WTC11 (cell line): ENCODE measurements at regions not wholly inside any gene's neighbourhood (a gene's known extent, or its start where the extent isn't known, plus 50 kb on each side); places are given as distances from the start of the nearest gene placed in this dataset.

Experiments used
- ATAC-seq: fragments of 200-7000 bp; cut with Tn5 transposase; 2 replicates; pipeline ENCODE4 v1.10.0; 2021; ENCODE audit warnings: mild to moderate bottlenecking, moderate library complexity
- CTCF ChIA-PET: fragments of 300-600 bp; sonication (Branson Sonifier 250); formaldehyde crosslinking; loops from one replicate; lab custom pipeline; 2021; ENCODE audit warnings: antibody characterized with exemption; lab: Charles Lee
- POLR2A ChIA-PET: fragments of 350-600 bp; sonication (Branson Sonifier 250); formaldehyde crosslinking; loops from one replicate; lab custom pipeline; 2021; ENCODE audit warnings: antibody characterized with exemption; lab: Charles Lee
- DNase-seq: peaks from one replicate; pipeline ENCODE4 v3.0.0; 2021; ENCODE audit warnings: low spot score
- H3K27ac Mint-ChIP-seq: 2 replicates; pipeline ENCODE4 v1.8.0; 2021; ENCODE audit warnings: mixed read lengths
- H3K27me3 Mint-ChIP-seq: 2 replicates; pipeline ENCODE4 v1.8.0; 2021; ENCODE audit warnings: low read depth, mild to moderate bottlenecking, moderate library complexity, mixed read lengths
- H3K36me3 Mint-ChIP-seq: 2 replicates; pipeline ENCODE4 v1.8.0; 2021; ENCODE audit warnings: mixed read lengths
- H3K4me1 Mint-ChIP-seq: 2 replicates; pipeline ENCODE4 v1.8.0; 2022; ENCODE audit warnings: mixed read lengths
- H3K4me3 Mint-ChIP-seq: 2 replicates; pipeline ENCODE4 v1.8.0; 2021; ENCODE audit warnings: mild to moderate bottlenecking, moderate library complexity, mixed read lengths
- H3K9me3 Mint-ChIP-seq: 2 replicates; pipeline ENCODE4 v1.8.0; 2021; ENCODE audit warnings: mixed read lengths
- CREB1 ChIP-seq: sonication (generic); formaldehyde crosslinking; IDR thresholded peaks from 2 replicates; pipeline ENCODE4 v1.8.0; 2023; ENCODE audit warnings: mild to moderate bottlenecking, missing genetic modification reagents
- ETV6 ChIP-seq: sonication (generic); formaldehyde crosslinking; IDR thresholded peaks from 2 replicates; pipeline ENCODE4 v1.8.1; 2022; ENCODE audit warnings: mild to moderate bottlenecking, missing genetic modification reagents
- GRHL2 ChIP-seq: fragments of 250-450 bp; sonication (Bioruptor Pico); IDR thresholded peaks from 2 replicates; pipeline ENCODE4 v1.8.0; 2022; ENCODE audit warnings: mild to moderate bottlenecking, moderate library complexity; ENCODE audit not compliant: insufficient replicate concordance, severe bottlenecking
- IRF2 ChIP-seq: sonication (generic); formaldehyde crosslinking; IDR thresholded peaks from 2 replicates; pipeline ENCODE4 v1.8.0; 2022; ENCODE audit warnings: low read depth, missing genetic modification reagents, borderline replicate concordance
- KAT7 ChIP-seq: sonication (generic); formaldehyde crosslinking; IDR thresholded peaks from 2 replicates; pipeline ENCODE4 v1.8.1; 2023; ENCODE audit warnings: missing genetic modification reagents, mild to moderate bottlenecking, borderline replicate concordance
- MYBL2 ChIP-seq: sonication (generic); formaldehyde crosslinking; IDR thresholded peaks from 2 replicates; pipeline ENCODE4 v1.8.1; 2023; ENCODE audit warnings: mild to moderate bottlenecking, moderate library complexity, missing genetic modification reagents
- NFATC4 ChIP-seq: fragments of 250-450 bp; sonication (Bioruptor Pico); IDR thresholded peaks from 2 replicates; pipeline ENCODE4 v1.9.0; 2021; ENCODE audit warnings: mild to moderate bottlenecking
- RORB ChIP-seq: fragments of 250-450 bp; sonication (Bioruptor Pico); IDR thresholded peaks from 2 replicates; pipeline ENCODE4 v1.9.0; 2021; ENCODE audit warnings: mild to moderate bottlenecking
- SOX15 ChIP-seq: fragments of 250-450 bp; sonication (Bioruptor Pico); IDR thresholded peaks from 2 replicates; pipeline ENCODE4 v1.9.0; 2021; ENCODE audit warnings: mild to moderate bottlenecking
- TCF7 ChIP-seq: sonication (generic); formaldehyde crosslinking; IDR thresholded peaks from 2 replicates; pipeline ENCODE4 v1.8.0; 2022; ENCODE audit warnings: mild to moderate bottlenecking, low read depth, missing genetic modification reagents, moderate library complexity
- ZNF121 ChIP-seq: sonication (generic); formaldehyde crosslinking; IDR thresholded peaks from 2 replicates; pipeline ENCODE4 v1.8.0; 2023; ENCODE audit warnings: missing genetic modification reagents
- ZNF396 ChIP-seq: fragments of 250-450 bp; sonication (Bioruptor Pico); IDR thresholded peaks from 2 replicates; pipeline ENCODE4 v1.8.0; 2021; ENCODE audit warnings: mild to moderate bottlenecking, moderate library complexity, borderline replicate concordance
- ZNF423 ChIP-seq: fragments of 250-450 bp; sonication (Bioruptor Pico); IDR thresholded peaks from 2 replicates; pipeline ENCODE4 v2.1.2; 2022; ENCODE audit warnings: mild to moderate bottlenecking, moderate library complexity
- TF ChIP-seq, protein P1 (sequence below): fragments of 200-600 bp; IDR thresholded peaks from 2 replicates; pipeline ENCODE4 v1.8.0; 2022; ENCODE audit warnings: antibody characterized with exemption
- TF ChIP-seq, protein P2 (sequence below): sonication (generic); formaldehyde crosslinking; IDR thresholded peaks from 2 replicates; pipeline ENCODE4 v1.8.1; 2023; ENCODE audit warnings: mild to moderate bottlenecking, moderate library complexity, missing genetic modification reagents
- TF ChIP-seq, protein P3 (sequence below): sonication (generic); formaldehyde crosslinking; IDR thresholded peaks from 2 replicates; pipeline ENCODE4 v1.8.0; 2022; ENCODE audit warnings: mild to moderate bottlenecking, missing genetic modification reagents
- TF ChIP-seq, protein P4 (sequence below): sonication (generic); formaldehyde crosslinking; IDR thresholded peaks from 2 replicates; pipeline ENCODE4 v1.8.1; 2022; ENCODE audit warnings: mild to moderate bottlenecking, missing genetic modification reagents, moderate library complexity, borderline replicate concordance
- TF ChIP-seq, protein P5 (sequence below): sonication (generic); formaldehyde crosslinking; IDR thresholded peaks from 2 replicates; pipeline ENCODE4 v1.8.1; 2022; ENCODE audit warnings: mild to moderate bottlenecking, moderate library complexity, missing genetic modification reagents
- TF ChIP-seq, protein P6 (sequence below): sonication (generic); formaldehyde crosslinking; IDR thresholded peaks from 2 replicates; pipeline ENCODE4 v1.8.0; 2023; ENCODE audit warnings: missing genetic modification reagents, mild to moderate bottlenecking, borderline replicate concordance

DNA sequence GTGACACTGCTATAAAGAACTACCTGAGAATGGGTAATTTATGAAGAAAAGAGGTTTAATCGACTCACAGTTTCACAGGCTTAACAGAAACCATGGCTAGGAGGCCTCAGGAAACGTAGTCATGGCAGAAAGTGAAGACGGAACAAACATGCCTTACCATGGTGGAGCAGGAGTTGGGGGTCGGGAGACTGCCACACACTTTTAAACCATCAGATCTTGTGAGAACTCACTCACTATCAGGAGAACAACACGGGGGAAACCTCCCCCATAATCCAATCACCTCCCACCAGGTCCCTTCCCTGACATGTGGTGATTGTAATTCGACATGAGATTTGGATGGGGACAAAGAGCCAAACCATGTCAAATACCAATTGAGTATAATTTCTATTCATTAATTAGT lies 2392.6 kb upstream of the C9orf72 start (continued):
- no peak for TF ChIP-seq ZNF396
- no peak for TF ChIP-seq MYBL2 (CRISPR knock-in tag)
- no peak for TF ChIP-seq NFATC4 (CRISPR knock-in tag)
- TF ChIP-seq ETV6 (CRISPR knock-in tag): no peak
- TF ChIP-seq, protein P1, sequence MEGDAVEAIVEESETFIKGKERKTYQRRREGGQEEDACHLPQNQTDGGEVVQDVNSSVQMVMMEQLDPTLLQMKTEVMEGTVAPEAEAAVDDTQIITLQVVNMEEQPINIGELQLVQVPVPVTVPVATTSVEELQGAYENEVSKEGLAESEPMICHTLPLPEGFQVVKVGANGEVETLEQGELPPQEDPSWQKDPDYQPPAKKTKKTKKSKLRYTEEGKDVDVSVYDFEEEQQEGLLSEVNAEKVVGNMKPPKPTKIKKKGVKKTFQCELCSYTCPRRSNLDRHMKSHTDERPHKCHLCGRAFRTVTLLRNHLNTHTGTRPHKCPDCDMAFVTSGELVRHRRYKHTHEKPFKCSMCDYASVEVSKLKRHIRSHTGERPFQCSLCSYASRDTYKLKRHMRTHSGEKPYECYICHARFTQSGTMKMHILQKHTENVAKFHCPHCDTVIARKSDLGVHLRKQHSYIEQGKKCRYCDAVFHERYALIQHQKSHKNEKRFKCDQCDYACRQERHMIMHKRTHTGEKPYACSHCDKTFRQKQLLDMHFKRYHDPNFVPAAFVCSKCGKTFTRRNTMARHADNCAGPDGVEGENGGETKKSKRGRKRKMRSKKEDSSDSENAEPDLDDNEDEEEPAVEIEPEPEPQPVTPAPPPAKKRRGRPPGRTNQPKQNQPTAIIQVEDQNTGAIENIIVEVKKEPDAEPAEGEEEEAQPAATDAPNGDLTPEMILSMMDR: no peak
- TF ChIP-seq CREB1: no peak
- TF ChIP-seq, protein P2, sequence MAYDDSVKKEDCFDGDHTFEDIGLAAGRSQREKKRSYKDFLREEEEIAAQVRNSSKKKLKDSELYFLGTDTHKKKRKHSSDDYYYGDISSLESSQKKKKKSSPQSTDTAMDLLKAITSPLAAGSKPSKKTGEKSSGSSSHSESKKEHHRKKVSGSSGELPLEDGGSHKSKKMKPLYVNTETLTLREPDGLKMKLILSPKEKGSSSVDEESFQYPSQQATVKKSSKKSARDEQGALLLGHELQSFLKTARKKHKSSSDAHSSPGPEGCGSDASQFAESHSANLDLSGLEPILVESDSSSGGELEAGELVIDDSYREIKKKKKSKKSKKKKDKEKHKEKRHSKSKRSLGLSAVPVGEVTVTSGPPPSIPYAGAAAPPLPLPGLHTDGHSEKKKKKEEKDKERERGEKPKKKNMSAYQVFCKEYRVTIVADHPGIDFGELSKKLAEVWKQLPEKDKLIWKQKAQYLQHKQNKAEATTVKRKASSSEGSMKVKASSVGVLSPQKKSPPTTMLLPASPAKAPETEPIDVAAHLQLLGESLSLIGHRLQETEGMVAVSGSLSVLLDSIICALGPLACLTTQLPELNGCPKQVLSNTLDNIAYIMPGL (CRISPR knock-in tag): no peak

DNA sequence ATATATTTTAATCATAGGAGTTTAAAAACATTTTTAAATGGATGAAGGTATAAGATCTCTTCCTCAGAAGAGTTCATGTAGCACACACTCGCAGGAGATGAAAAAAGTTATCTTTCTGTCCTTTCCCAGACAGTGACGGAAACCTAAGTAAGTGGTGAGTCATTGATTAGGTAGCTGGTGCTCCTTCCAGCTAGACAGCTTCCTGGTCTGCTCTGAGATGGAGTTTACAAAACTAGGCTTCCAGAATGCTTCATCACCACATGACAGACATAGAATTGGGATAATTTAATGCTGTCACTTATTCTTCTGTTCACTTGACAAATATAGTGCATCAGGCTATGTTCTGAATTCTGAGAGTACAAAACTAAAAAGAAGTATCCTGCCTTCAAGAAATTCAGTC lies 2393.0 kb upstream of the C9orf72 start:
- CTCF ChIA-PET: no interaction called here
- ATAC-seq (no peak), DNase-seq (no peak)
- H3K9me3 Mint-ChIP-seq: no peaks in the 10 kb centered on the region
- POLR2A ChIA-PET: no interaction called here
- TF ChIP-seq, protein P3, sequence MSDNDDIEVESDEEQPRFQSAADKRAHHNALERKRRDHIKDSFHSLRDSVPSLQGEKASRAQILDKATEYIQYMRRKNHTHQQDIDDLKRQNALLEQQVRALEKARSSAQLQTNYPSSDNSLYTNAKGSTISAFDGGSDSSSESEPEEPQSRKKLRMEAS (CRISPR knock-in tag): no peak
- TF ChIP-seq GRHL2: no peak
- TF ChIP-seq TCF7 (CRISPR knock-in tag): no peak
- no peak for TF ChIP-seq IRF2 (CRISPR knock-in tag)
- no peak for TF ChIP-seq RORB (CRISPR knock-in tag)
- TF ChIP-seq, protein P4, sequence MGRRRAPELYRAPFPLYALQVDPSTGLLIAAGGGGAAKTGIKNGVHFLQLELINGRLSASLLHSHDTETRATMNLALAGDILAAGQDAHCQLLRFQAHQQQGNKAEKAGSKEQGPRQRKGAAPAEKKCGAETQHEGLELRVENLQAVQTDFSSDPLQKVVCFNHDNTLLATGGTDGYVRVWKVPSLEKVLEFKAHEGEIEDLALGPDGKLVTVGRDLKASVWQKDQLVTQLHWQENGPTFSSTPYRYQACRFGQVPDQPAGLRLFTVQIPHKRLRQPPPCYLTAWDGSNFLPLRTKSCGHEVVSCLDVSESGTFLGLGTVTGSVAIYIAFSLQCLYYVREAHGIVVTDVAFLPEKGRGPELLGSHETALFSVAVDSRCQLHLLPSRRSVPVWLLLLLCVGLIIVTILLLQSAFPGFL: no peak
- TF ChIP-seq, protein P5, sequence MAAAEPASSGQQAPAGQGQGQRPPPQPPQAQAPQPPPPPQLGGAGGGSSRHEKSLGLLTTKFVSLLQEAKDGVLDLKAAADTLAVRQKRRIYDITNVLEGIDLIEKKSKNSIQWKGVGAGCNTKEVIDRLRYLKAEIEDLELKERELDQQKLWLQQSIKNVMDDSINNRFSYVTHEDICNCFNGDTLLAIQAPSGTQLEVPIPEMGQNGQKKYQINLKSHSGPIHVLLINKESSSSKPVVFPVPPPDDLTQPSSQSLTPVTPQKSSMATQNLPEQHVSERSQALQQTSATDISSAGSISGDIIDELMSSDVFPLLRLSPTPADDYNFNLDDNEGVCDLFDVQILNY (CRISPR knock-in tag): no peak
- TF ChIP-seq, protein P2 (CRISPR knock-in tag): no peak
- no peaks in the 10 kb centered on the region for H3K4me1 Mint-ChIP-seq
- no peaks in the 10 kb centered on the region for H3K27me3 Mint-ChIP-seq
- no peak overlapping the region for H3K4me3 Mint-ChIP-seq
- no peak overlapping the region for H3K27ac Mint-ChIP-seq
- H3K36me3 Mint-ChIP-seq: no peaks in the 10 kb centered on the region

DNA sequence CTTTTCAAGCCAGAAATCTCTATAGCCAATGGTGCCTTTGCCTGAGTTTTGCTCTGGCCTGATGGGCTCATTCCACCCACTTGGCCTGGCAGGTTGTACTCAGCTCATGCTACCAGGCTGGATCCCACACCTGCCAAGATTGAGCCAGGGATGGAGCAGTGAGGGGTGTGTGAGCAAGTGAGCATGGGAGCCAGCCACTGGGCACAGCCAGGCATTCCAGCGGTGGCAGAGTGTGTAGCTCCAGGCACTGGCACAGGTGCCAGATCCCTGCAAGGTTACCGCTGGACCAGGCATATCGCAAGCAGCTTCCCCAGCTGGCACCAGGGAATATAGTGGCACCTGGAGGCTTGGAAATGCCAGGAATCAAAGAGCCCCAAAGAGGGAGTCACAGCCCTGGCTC lies 2395.6 kb upstream of the C9orf72 start:
- H3K4me1 Mint-ChIP-seq: no peaks in the 10 kb centered on the region
- TF ChIP-seq KAT7 (no peak), ZNF121 (CRISPR knock-in tag) (no peak), ZNF396 (no peak), SOX15 (no peak), ZNF423 (CRISPR knock-in tag) (no peak)
- TF ChIP-seq, protein P6, sequence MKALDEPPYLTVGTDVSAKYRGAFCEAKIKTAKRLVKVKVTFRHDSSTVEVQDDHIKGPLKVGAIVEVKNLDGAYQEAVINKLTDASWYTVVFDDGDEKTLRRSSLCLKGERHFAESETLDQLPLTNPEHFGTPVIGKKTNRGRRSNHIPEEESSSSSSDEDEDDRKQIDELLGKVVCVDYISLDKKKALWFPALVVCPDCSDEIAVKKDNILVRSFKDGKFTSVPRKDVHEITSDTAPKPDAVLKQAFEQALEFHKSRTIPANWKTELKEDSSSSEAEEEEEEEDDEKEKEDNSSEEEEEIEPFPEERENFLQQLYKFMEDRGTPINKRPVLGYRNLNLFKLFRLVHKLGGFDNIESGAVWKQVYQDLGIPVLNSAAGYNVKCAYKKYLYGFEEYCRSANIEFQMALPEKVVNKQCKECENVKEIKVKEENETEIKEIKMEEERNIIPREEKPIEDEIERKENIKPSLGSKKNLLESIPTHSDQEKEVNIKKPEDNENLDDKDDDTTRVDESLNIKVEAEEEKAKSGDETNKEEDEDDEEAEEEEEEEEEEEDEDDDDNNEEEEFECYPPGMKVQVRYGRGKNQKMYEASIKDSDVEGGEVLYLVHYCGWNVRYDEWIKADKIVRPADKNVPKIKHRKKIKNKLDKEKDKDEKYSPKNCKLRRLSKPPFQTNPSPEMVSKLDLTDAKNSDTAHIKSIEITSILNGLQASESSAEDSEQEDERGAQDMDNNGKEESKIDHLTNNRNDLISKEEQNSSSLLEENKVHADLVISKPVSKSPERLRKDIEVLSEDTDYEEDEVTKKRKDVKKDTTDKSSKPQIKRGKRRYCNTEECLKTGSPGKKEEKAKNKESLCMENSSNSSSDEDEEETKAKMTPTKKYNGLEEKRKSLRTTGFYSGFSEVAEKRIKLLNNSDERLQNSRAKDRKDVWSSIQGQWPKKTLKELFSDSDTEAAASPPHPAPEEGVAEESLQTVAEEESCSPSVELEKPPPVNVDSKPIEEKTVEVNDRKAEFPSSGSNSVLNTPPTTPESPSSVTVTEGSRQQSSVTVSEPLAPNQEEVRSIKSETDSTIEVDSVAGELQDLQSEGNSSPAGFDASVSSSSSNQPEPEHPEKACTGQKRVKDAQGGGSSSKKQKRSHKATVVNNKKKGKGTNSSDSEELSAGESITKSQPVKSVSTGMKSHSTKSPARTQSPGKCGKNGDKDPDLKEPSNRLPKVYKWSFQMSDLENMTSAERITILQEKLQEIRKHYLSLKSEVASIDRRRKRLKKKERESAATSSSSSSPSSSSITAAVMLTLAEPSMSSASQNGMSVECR: no peak
- POLR2A ChIA-PET: no interaction called here
- ATAC-seq (no peak), DNase-seq (no peak)
- no peaks in the 10 kb centered on the region for H3K27me3 Mint-ChIP-seq
- H3K27ac Mint-ChIP-seq: no peak overlapping the region
- no peaks in the 10 kb centered on the region for H3K36me3 Mint-ChIP-seq
- H3K4me3 Mint-ChIP-seq: no peak overlapping the region
- no peaks in the 10 kb centered on the region for H3K9me3 Mint-ChIP-seq
- CTCF ChIA-PET: no interaction called here
